ENCODE measurements at regions not wholly inside any gene's neighbourhood (a gene's known extent, or its start where the extent isn't known, plus 50 kb on each side); places are given as distances from the start of the nearest gene placed in this dataset.

GRCh38 chr10:91002656-91003055 lies 81.8 kb upstream of the ANKRD1 start:
- TF ChIP-seq CTCF (conservative IDR thresholded peaks at IDR 0.05; ENCODE audit: low read depth, low read length) (no peak), EZH2 (IDR thresholded peaks at IDR 0.05; ENCODE audit: low read length, unreplicated experiment) (no peak)

All from PC-3 (cell line).